A549 (cell line): ENCODE measurements at regions not wholly inside any gene's neighbourhood (a gene's known extent, or its start where the extent isn't known, plus 50 kb on each side); places are given as distances from the start of the nearest gene placed in this dataset.
A peak's percentile ranks its signal among the peaks of the same experiment; 100 is the strongest.

Experiments used
- ATAC-seq, 2 experiments: fragments of 200-7000 bp in 1 of 2; fragments of >200 bp in 1 of 2; cut with Nextera tagmentation in 1 of 2; cut with Tn5 transposase in 1 of 2; 3 replicates each; pipeline versions ENCODE4 v1.8.0 to v1.9.1; 2018 to 2020; ENCODE audit warnings: mild to moderate bottlenecking in 1 of 2, moderate library complexity in 1 of 2
- CTCF ChIA-PET: fragments of 300-600 bp; sonication (Branson Sonifier 250); formaldehyde crosslinking; extraction: SDS; loops from one replicate; lab custom pipeline; 2021; ENCODE audit warnings: antibody characterized with exemption, inconsistent platforms; lab: Yijun Ruan, JAX
- POLR2A ChIA-PET: fragments of 350-600 bp; formaldehyde crosslinking; extraction: SDS; loops from one replicate; lab custom pipeline; 2021; ENCODE audit warnings: antibody characterized with exemption, inconsistent platforms; lab: Yijun Ruan, JAX
- DNase-seq, 2 experiments: peaks; one replicate each; pipeline versions ENCODE4 v3.0.0 to v3.0.0-alpha.2; 2011 to 2016; ENCODE audit warnings: low read depth in 1 of 2, low spot score in 1 of 2
- FAIRE-seq: peaks from 2 replicates; lab custom pipeline; 2011; peaks lifted over from hg19 to GRCh38; lab: Jason Lieb, UNC
- H3K27ac ChIP-seq, 2 experiments: fragments of >200 bp; sonication (Bioruptor Twin); formaldehyde crosslinking; 3 replicates each; pipeline ENCODE4 v1.5.1; 2016 to 2017
- H3K4me1 ChIP-seq: fragments of >200 bp; sonication (Bioruptor Twin); formaldehyde crosslinking; 3 replicates; pipeline ENCODE4 v1.6.1; 2016
- H3K4me2 ChIP-seq: fragments of >200 bp; sonication (Bioruptor Twin); formaldehyde crosslinking; 3 replicates; pipeline ENCODE4 v1.6.1; 2016
- H3K4me3 ChIP-seq: fragments of >200 bp; sonication (Bioruptor Twin); formaldehyde crosslinking; 3 replicates; pipeline ENCODE4 v1.5.1; 2016
- H3K9me3 ChIP-seq: fragments of >200 bp; sonication (Bioruptor Twin); formaldehyde crosslinking; 3 replicates; pipeline ENCODE4 v1.6.1; 2016
- BHLHE40 ChIP-seq: IDR thresholded peaks from 2 replicates; pipeline ENCODE4 v1.6.1; 2012; ENCODE audit warnings: low read depth, low read length, inconsistent platforms
- CBX8 ChIP-seq: fragments of 200-600 bp; sonication (generic); IDR thresholded peaks from 2 replicates; pipeline ENCODE4 v1.6.1; 2016
- CEBPB ChIP-seq, 2 experiments: fragments of >200 bp in 1 of 2; sonication (Bioruptor Twin) in 1 of 2; formaldehyde crosslinking in 1 of 2; IDR thresholded peaks; 2 replicates each; pipeline ENCODE4 v1.6.1; 2012 to 2016
- CHD2 ChIP-seq: fragments of 150-350 bp; IDR thresholded peaks from 2 replicates; pipeline ENCODE4 v1.6.1; 2014; ENCODE audit warnings: low read length; ENCODE audit not compliant: partially characterized antibody
- ELK1 ChIP-seq: fragments of 150-350 bp; IDR thresholded peaks from 2 replicates; pipeline ENCODE4 v1.6.1; 2014; ENCODE audit warnings: low read depth, mild to moderate bottlenecking, low read length
- GATA3 ChIP-seq: IDR thresholded peaks from 2 replicates; pipeline ENCODE4 v1.6.1; 2012; ENCODE audit warnings: borderline replicate concordance
- HDAC2 ChIP-seq: fragments of 200-600 bp; sonication (generic); IDR thresholded peaks from 2 replicates; pipeline ENCODE4 v1.6.1; 2016
- JUN ChIP-seq, 2 experiments: fragments of >200 bp; sonication (Bioruptor Twin); formaldehyde crosslinking; IDR thresholded peaks; 2 replicates in 1 of 2; 3 replicates in 1 of 2; pipeline ENCODE4 v1.6.1; 2016 to 2017
- KDM1A ChIP-seq: fragments of 200-600 bp; sonication (generic); IDR thresholded peaks from 2 replicates; pipeline ENCODE4 v1.6.1; 2016; ENCODE audit warnings: low read depth, mild to moderate bottlenecking
- KDM5A ChIP-seq: fragments of 200-600 bp; sonication (generic); IDR thresholded peaks from 2 replicates; pipeline ENCODE4 v1.6.1; 2016; ENCODE audit warnings: antibody characterized with exemption, mild to moderate bottlenecking
- MAFK ChIP-seq: fragments of 450-650 bp; IDR thresholded peaks from 2 replicates; pipeline ENCODE4 v1.6.1; 2014; ENCODE audit not compliant: partially characterized antibody
- PBX3 ChIP-seq: IDR thresholded peaks from 2 replicates; pipeline ENCODE4 v1.6.1; 2012
- PHF8 ChIP-seq: fragments of 200-600 bp; sonication (generic); IDR thresholded peaks from 2 replicates; pipeline ENCODE4 v1.6.1; 2016; ENCODE audit warnings: low read depth, mild to moderate bottlenecking, antibody characterized with exemption, moderate library complexity, borderline replicate concordance
- RAD21 ChIP-seq, 2 experiments: fragments of >200 bp in 1 of 2; sonication (Bioruptor Twin) in 1 of 2; formaldehyde crosslinking in 1 of 2; IDR thresholded peaks in 1 of 2; conservative IDR thresholded peaks in 1 of 2; 2 replicates in 1 of 2; 3 replicates in 1 of 2; pipeline ENCODE4 v1.6.1; 2012 to 2018; ENCODE audit warnings: inconsistent platforms in 1 of 2
- RCOR1 ChIP-seq: fragments of 150-350 bp; IDR thresholded peaks from 2 replicates; pipeline ENCODE4 v1.6.1; 2014; ENCODE audit warnings: antibody characterized with exemption, low read length, low read depth
- REST ChIP-seq: fragments of 200-600 bp; sonication (generic); IDR thresholded peaks from 2 replicates; pipeline ENCODE4 v1.6.1; 2016; ENCODE audit warnings: antibody characterized with exemption, mild to moderate bottlenecking, moderate library complexity
- RFX5 ChIP-seq: fragments of 450-650 bp; IDR thresholded peaks from 2 replicates; pipeline ENCODE4 v1.7.1; 2014; ENCODE audit warnings: antibody characterized with exemption, mild to moderate bottlenecking, moderate library complexity
- SREBF2 ChIP-seq: fragments of 450-650 bp; IDR thresholded peaks from 2 replicates; pipeline ENCODE4 v1.6.1; 2014; ENCODE audit warnings: mild to moderate bottlenecking, moderate library complexity
- ZSCAN20 ChIP-seq: fragments of 250-450 bp; sonication (Bioruptor Pico); IDR thresholded peaks from 2 replicates; pipeline ENCODE4 v1.8.0; 2022; ENCODE audit warnings: mild to moderate bottlenecking, moderate library complexity
- WGBS: methylation state at CpG from one replicate; pipeline ENCODE4 v1.1.6; 2017; ENCODE audit errors: missing lambda C conversion rate; 5-methylcytosine and 5-hydroxymethylcytosine counted together
- TF ChIP-seq, protein P1 (sequence below): IDR thresholded peaks from 2 replicates; pipeline ENCODE4 v1.6.1; 2012
- TF ChIP-seq, protein P2 (sequence below): fragments of >200 bp; sonication (Bioruptor Twin); formaldehyde crosslinking; IDR thresholded peaks from 3 replicates; pipeline ENCODE4 v1.5.1; 2016

- Histone ChIP-seq H3K4me3 (no peak overlapping the region), H3K9me3 (no peaks in the 10 kb centered on the region), H3K4me2 (no peak overlapping the region), H3K27ac (no peak overlapping the region), H3K4me1 (no peaks in the 10 kb centered on the region)
- CTCF ChIA-PET, result interaction anchor here (1.5 kb wide), 1 partner anchor 481 kb away, joined by 5 read pairs; the partner anchor contains the start of gene EFNB1
- TF ChIP-seq, protein P1, sequence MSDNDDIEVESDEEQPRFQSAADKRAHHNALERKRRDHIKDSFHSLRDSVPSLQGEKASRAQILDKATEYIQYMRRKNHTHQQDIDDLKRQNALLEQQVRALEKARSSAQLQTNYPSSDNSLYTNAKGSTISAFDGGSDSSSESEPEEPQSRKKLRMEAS, result no peak
- TF ChIP-seq PBX3 (no peak), KDM5A (no peak), MAFK (no peak), CBX8 (no peak)
- TF ChIP-seq, protein P2, sequence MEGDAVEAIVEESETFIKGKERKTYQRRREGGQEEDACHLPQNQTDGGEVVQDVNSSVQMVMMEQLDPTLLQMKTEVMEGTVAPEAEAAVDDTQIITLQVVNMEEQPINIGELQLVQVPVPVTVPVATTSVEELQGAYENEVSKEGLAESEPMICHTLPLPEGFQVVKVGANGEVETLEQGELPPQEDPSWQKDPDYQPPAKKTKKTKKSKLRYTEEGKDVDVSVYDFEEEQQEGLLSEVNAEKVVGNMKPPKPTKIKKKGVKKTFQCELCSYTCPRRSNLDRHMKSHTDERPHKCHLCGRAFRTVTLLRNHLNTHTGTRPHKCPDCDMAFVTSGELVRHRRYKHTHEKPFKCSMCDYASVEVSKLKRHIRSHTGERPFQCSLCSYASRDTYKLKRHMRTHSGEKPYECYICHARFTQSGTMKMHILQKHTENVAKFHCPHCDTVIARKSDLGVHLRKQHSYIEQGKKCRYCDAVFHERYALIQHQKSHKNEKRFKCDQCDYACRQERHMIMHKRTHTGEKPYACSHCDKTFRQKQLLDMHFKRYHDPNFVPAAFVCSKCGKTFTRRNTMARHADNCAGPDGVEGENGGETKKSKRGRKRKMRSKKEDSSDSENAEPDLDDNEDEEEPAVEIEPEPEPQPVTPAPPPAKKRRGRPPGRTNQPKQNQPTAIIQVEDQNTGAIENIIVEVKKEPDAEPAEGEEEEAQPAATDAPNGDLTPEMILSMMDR, result no peak
- ATAC-seq, result no peak; a peak in 1 of 6 replicates
- peak; percentile 13 for FAIRE-seq
- POLR2A ChIA-PET, result no interaction called here
- no peak for DNase-seq
- 56% methylated on average over 6 of the region's 7 CpGs for WGBS
Measured at GRCh38 chrX:69309074-69309792, 144.0 kb upstream of the PJA1 start.

GRCh38 chrX:69307756-69308155 lies 142.5 kb upstream of the PJA1 start:
- Histone ChIP-seq H3K4me2 (no peak overlapping the region), H3K9me3 (no peaks in the 10 kb centered on the region), H3K4me3 (no peak overlapping the region), H3K27ac (no peak overlapping the region), H3K4me1 (no peaks in the 10 kb centered on the region)
- FAIRE-seq (no peak), DNase-seq (no peak), ATAC-seq (no peak)
- TF ChIP-seq ZSCAN20 (CRISPR knock-in tag), result no peak
- no peak for TF ChIP-seq MAFK
- TF ChIP-seq BHLHE40, result no peak
- TF ChIP-seq, protein P2, result no peak
- TF ChIP-seq CEBPB (IDR thresholded peaks at IDR 0.05), result no peak
- no peak for TF ChIP-seq SREBF2
- TF ChIP-seq RCOR1, result no peak
- no peak for TF ChIP-seq REST
- no peak for TF ChIP-seq RAD21 (conservative IDR thresholded peaks at IDR 0.05 in 1 of 2, IDR thresholded peaks at IDR 0.05 in 1 of 2)
- no peak for TF ChIP-seq HDAC2
- TF ChIP-seq CHD2, result no peak
- TF ChIP-seq ELK1, result no peak
- TF ChIP-seq KDM1A, result no peak
- no peak for TF ChIP-seq RFX5
- no peak for TF ChIP-seq PHF8
- TF ChIP-seq GATA3, result no peak
- TF ChIP-seq JUN (IDR thresholded peaks at IDR 0.05), result no peak
- 77% methylated on average over 3 of the region's 10 CpGs for WGBS
- CTCF ChIA-PET, result no interaction called here
- POLR2A ChIA-PET, result no interaction called here
